HEK293 (cell line): ENCODE measurements at regions not wholly inside any gene's neighbourhood (a gene's known extent, or its start where the extent isn't known, plus 50 kb on each side); places are given as distances from the start of the nearest gene placed in this dataset.

Source experiments
- CTCF ChIA-PET: fragments of 350-600 bp; formaldehyde crosslinking; extraction: SDS; loops from one replicate; lab custom pipeline; 2021; ENCODE audit warnings: antibody characterized with exemption; lab: Yijun Ruan, JAX
- POLR2A ChIA-PET: fragments of 300-600 bp; formaldehyde crosslinking; extraction: SDS; loops from one replicate; lab custom pipeline; 2020; ENCODE audit warnings: antibody characterized with exemption, inconsistent platforms; lab: Yijun Ruan, JAX
- H3K27ac ChIP-seq: fragments of 200-500 bp; sonication (Bioruptor generic); 2 replicates; pipeline ENCODE4 v1.5.1; 2014; ENCODE audit warnings: low read depth, low read length, control low read depth, inconsistent platforms; ENCODE audit errors: extremely low read depth
- H3K36me3 ChIP-seq, 2 experiments: fragments of 200-500 bp in 1 of 2; sonication (Bioruptor generic) in 1 of 2; 1 replicate in 1 of 2; 2 replicates in 1 of 2; pipeline ENCODE4 v1.5.1; 2014 to 2017; ENCODE audit warnings: inconsistent platforms in 2 of 2, low read length in 2 of 2; ENCODE audit not compliant: control insufficient read depth in 2 of 2, insufficient read depth in 1 of 2
- H3K4me1 ChIP-seq: fragments of 200-500 bp; sonication (Bioruptor generic); 2 replicates; pipeline ENCODE4 v1.5.1; 2014; ENCODE audit warnings: mild to moderate bottlenecking, low read length, inconsistent platforms; ENCODE audit not compliant: control insufficient read depth, insufficient read depth
- H3K4me3 ChIP-seq: 2 replicates; pipeline ENCODE4 v1.5.1; 2011; ENCODE audit warnings: low read depth, mild to moderate bottlenecking, control low read depth, low read length, moderate library complexity
- H3K9me3 ChIP-seq: fragments of 200-500 bp; sonication (Bioruptor generic); 2 replicates; pipeline ENCODE4 v1.5.1; 2014; ENCODE audit warnings: low read depth, low read length, inconsistent platforms; ENCODE audit not compliant: control insufficient read depth, insufficient read depth
- HIC1 ChIP-seq: fragments of 450-650 bp; formaldehyde crosslinking; IDR thresholded peaks from 2 replicates; pipeline ENCODE4 v1.5.1; 2016; ENCODE audit warnings: missing biosample characterization, missing genetic modification characterization
- PRDM10 ChIP-seq: fragments of 450-650 bp; formaldehyde crosslinking; IDR thresholded peaks from 2 replicates; pipeline ENCODE4 v1.5.1; 2016; ENCODE audit warnings: missing biosample characterization, missing genetic modification characterization
- REST ChIP-seq: fragments of 450-650 bp; formaldehyde crosslinking; IDR thresholded peaks from 2 replicates; pipeline ENCODE4 v1.5.1; 2016; ENCODE audit warnings: missing biosample characterization, missing genetic modification characterization
- TSHZ1 ChIP-seq: fragments of 450-650 bp; formaldehyde crosslinking; IDR thresholded peaks from 2 replicates; pipeline ENCODE4 v1.5.1; 2016; ENCODE audit warnings: missing biosample characterization, missing genetic modification characterization, borderline replicate concordance
- ZBTB20 ChIP-seq: fragments of 450-650 bp; formaldehyde crosslinking; IDR thresholded peaks from 2 replicates; pipeline ENCODE4 v1.5.1; 2016; ENCODE audit warnings: missing biosample characterization, missing genetic modification characterization
- ZEB2 ChIP-seq: fragments of 450-650 bp; formaldehyde crosslinking; IDR thresholded peaks from 2 replicates; pipeline ENCODE4 v1.5.1; 2016; ENCODE audit warnings: missing biosample characterization, missing genetic modification characterization
- ZNF114 ChIP-seq: fragments of 450-650 bp; formaldehyde crosslinking; IDR thresholded peaks from 2 replicates; pipeline ENCODE4 v1.5.0; 2017; ENCODE audit warnings: missing biosample characterization, missing genetic modification characterization
- ZNF175 ChIP-seq: fragments of 450-650 bp; formaldehyde crosslinking; IDR thresholded peaks from 2 replicates; pipeline ENCODE4 v1.5.1; 2016; ENCODE audit warnings: missing biosample characterization, missing genetic modification characterization
- ZNF274 ChIP-seq, 2 experiments: fragments of 200-500 bp in 1 of 2; fragments of 450-650 bp in 1 of 2; sonication (Bioruptor generic) in 1 of 2; formaldehyde crosslinking in 1 of 2; IDR thresholded peaks; 2 replicates each; pipeline versions ENCODE4 v1.5.1 to v1.6.1; 2014 to 2016; ENCODE audit warnings: borderline replicate concordance in 1 of 2, inconsistent platforms in 1 of 2, low read length in 1 of 2, missing biosample characterization in 1 of 2, missing genetic modification characterization in 1 of 2
- ZNF433 ChIP-seq: fragments of 450-650 bp; formaldehyde crosslinking; IDR thresholded peaks from 2 replicates; pipeline ENCODE4 v1.5.1; 2016; ENCODE audit warnings: missing biosample characterization, missing genetic modification characterization, low read depth
- ZNF561 ChIP-seq: fragments of 450-650 bp; IDR thresholded peaks from 2 replicates; pipeline ENCODE4 v1.5.1; 2018; ENCODE audit warnings: missing biosample characterization, missing genetic modification characterization, borderline replicate concordance
- ZNF639 ChIP-seq: fragments of 450-650 bp; formaldehyde crosslinking; IDR thresholded peaks from 2 replicates; pipeline ENCODE4 v1.5.1; 2016; ENCODE audit warnings: missing biosample characterization, missing genetic modification characterization
- ZNF658 ChIP-seq: fragments of 450-650 bp; formaldehyde crosslinking; IDR thresholded peaks from 2 replicates; pipeline ENCODE4; 2016; ENCODE audit warnings: missing biosample characterization, missing genetic modification characterization
- ZNF837 ChIP-seq: fragments of 450-650 bp; formaldehyde crosslinking; IDR thresholded peaks from 2 replicates; pipeline ENCODE4 v1.5.1; 2016; ENCODE audit warnings: missing biosample characterization, missing genetic modification characterization
- ZNF843 ChIP-seq: fragments of 450-650 bp; formaldehyde crosslinking; IDR thresholded peaks from 2 replicates; pipeline ENCODE4 v1.5.1; 2016; ENCODE audit warnings: missing biosample characterization, missing genetic modification characterization
- ZSCAN16 ChIP-seq: fragments of 450-650 bp; formaldehyde crosslinking; IDR thresholded peaks from 2 replicates; pipeline ENCODE4 v1.5.1; 2016; ENCODE audit warnings: missing biosample characterization, missing genetic modification characterization
- ZSCAN5A ChIP-seq: fragments of 450-650 bp; formaldehyde crosslinking; IDR thresholded peaks from 2 replicates; pipeline ENCODE4 v1.5.1; 2016; ENCODE audit warnings: missing biosample characterization, missing genetic modification characterization

- no peaks in the 10 kb centered on the region for H3K9me3 ChIP-seq
- no peaks in the 10 kb centered on the region for H3K36me3 ChIP-seq
- H3K4me3 ChIP-seq, result no peak overlapping the region
- H3K4me1 ChIP-seq, result no peaks in the 10 kb centered on the region
- no peak for TF ChIP-seq ZNF639 (tag by site-specific recombination)
- TF ChIP-seq ZSCAN16 (tag by site-specific recombination), result no peak
- TF ChIP-seq PRDM10, result peak; percentile 65
- no peak for TF ChIP-seq REST (tag by site-specific recombination)
- TF ChIP-seq ZBTB20 (tag by site-specific recombination), result no peak
- no peak overlapping the region for H3K27ac ChIP-seq
- ChIA-PET POLR2A (no interaction called here), CTCF (interaction anchor here (0.6 to 1.7 kb wide), 3 partner anchors 31 to 285 kb away, joined by 3 to 5 read pairs (median 3); no protein-coding TSS in a partner anchor)
Measured at GRCh38 chr1:25066731-25067517, 136.8 kb upstream of the RUNX3 start.

- Histone ChIP-seq H3K4me1 (no peaks in the 10 kb centered on the region), H3K4me3 (no peak overlapping the region), H3K36me3 (no peaks in the 10 kb centered on the region), H3K9me3 (no peaks in the 10 kb centered on the region), H3K27ac (no peak overlapping the region)
- CTCF ChIA-PET, result interaction anchor here (1.5 to 1.7 kb wide), 2 partner anchors 30 to 139 kb away, joined by 3 to 5 read pairs; no protein-coding TSS in a partner anchor
- POLR2A ChIA-PET, result no interaction called here
- no peak for TF ChIP-seq HIC1 (tag by site-specific recombination)
- no peak for TF ChIP-seq TSHZ1 (tag by site-specific recombination)
- no peak for TF ChIP-seq ZSCAN5A (tag by site-specific recombination)
- TF ChIP-seq ZNF175 (tag by site-specific recombination), result no peak
- no peak for TF ChIP-seq ZNF658 (tag by site-specific recombination)
- TF ChIP-seq ZNF561, result no peak
- no peak for TF ChIP-seq ZNF274 (IDR thresholded peaks at IDR 0.05; ENCODE audit: low read length)
- TF ChIP-seq ZNF274 (tag by site-specific recombination; IDR thresholded peaks at IDR 0.05; ENCODE audit: borderline replicate concordance), result no peak
- TF ChIP-seq ZEB2 (tag by site-specific recombination), result no peak
- TF ChIP-seq ZNF433 (tag by site-specific recombination), result no peak
- TF ChIP-seq ZNF843 (tag by site-specific recombination), result no peak
- TF ChIP-seq ZNF114 (tag by site-specific recombination), result no peak
- TF ChIP-seq ZNF837, result no peak
Measured at GRCh38 chr1:25066256-25066655, 136.2 kb upstream of the RUNX3 start.
